WTC11 (cell line): ENCODE measurements at regions not wholly inside any gene's neighbourhood (a gene's known extent, or its start where the extent isn't known, plus 50 kb on each side); places are given as distances from the start of the nearest gene placed in this dataset.

Experiments used
- CBFB ChIP-seq: sonication (generic); formaldehyde crosslinking; IDR thresholded peaks from 2 replicates; pipeline ENCODE4 v1.8.1; 2022; ENCODE audit warnings: mild to moderate bottlenecking, low read depth, missing genetic modification reagents
- CREB1 ChIP-seq: sonication (generic); formaldehyde crosslinking; IDR thresholded peaks from 2 replicates; pipeline ENCODE4 v1.8.0; 2023; ENCODE audit warnings: mild to moderate bottlenecking, missing genetic modification reagents
- ELF4 ChIP-seq: sonication (generic); formaldehyde crosslinking; IDR thresholded peaks from 2 replicates; pipeline ENCODE4 v1.8.1; 2022; ENCODE audit warnings: low read depth, mild to moderate bottlenecking, moderate library complexity, missing genetic modification reagents
- ESRRA ChIP-seq: sonication (generic); formaldehyde crosslinking; IDR thresholded peaks from 2 replicates; pipeline ENCODE4 v1.8.1; 2022; ENCODE audit warnings: mild to moderate bottlenecking, missing genetic modification reagents, borderline replicate concordance
- GABPB1 ChIP-seq: sonication (generic); formaldehyde crosslinking; IDR thresholded peaks from 2 replicates; pipeline ENCODE4 v1.8.1; 2023; ENCODE audit warnings: mild to moderate bottlenecking, missing genetic modification reagents
- SP1 ChIP-seq: sonication (generic); formaldehyde crosslinking; conservative IDR thresholded peaks from 2 replicates; pipeline ENCODE4 v1.8.1; 2022; ENCODE audit warnings: missing genetic modification reagents
- TEAD1 ChIP-seq: sonication (generic); formaldehyde crosslinking; IDR thresholded peaks from 2 replicates; pipeline ENCODE4 v1.8.0; 2022; ENCODE audit warnings: mild to moderate bottlenecking, missing genetic modification reagents
- TF ChIP-seq, protein P1 (sequence below): fragments of 200-600 bp; IDR thresholded peaks from 2 replicates; pipeline ENCODE4 v1.8.0; 2022; ENCODE audit warnings: antibody characterized with exemption
- TF ChIP-seq, protein P2 (sequence below): sonication (generic); formaldehyde crosslinking; IDR thresholded peaks from 2 replicates; pipeline ENCODE4 v1.8.1; 2023; ENCODE audit warnings: mild to moderate bottlenecking, missing genetic modification reagents, moderate library complexity
- TF ChIP-seq, protein P3 (sequence below): sonication (generic); formaldehyde crosslinking; IDR thresholded peaks from 2 replicates; pipeline ENCODE4 v1.8.1; 2023; ENCODE audit warnings: mild to moderate bottlenecking, missing genetic modification reagents, moderate library complexity
- TF ChIP-seq, protein P4 (sequence below): sonication (generic); formaldehyde crosslinking; conservative IDR thresholded peaks from 2 replicates; pipeline ENCODE4 v1.8.1; 2022; ENCODE audit warnings: mild to moderate bottlenecking, missing genetic modification reagents

DNA sequence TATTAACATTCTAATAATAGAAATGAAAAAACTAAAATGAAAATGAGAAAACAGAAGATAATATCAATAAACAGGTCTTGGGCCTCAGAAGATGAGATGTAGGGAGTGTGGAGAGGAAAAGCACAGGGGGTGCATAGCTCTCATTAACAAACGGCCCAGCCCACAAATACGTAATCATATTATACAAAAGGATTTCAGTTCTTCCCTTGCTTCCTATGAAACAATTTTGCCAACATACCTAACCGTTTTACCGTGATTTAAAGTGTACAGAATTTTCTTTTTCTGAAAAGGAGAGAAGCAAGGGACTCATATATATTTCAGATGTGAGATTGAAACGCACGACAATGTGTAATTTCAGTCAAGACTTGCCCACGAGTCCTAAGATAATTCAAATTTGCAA lies 136.0 kb downstream of the HFE start:
- TF ChIP-seq CREB1 (CRISPR knock-in tag) (no peak), TEAD1 (no peak), GABPB1 (CRISPR knock-in tag) (no peak), ESRRA (CRISPR knock-in tag) (no peak), ELF4 (no peak), CBFB (CRISPR knock-in tag) (no peak), SP1 (no peak)
- TF ChIP-seq, protein P1, sequence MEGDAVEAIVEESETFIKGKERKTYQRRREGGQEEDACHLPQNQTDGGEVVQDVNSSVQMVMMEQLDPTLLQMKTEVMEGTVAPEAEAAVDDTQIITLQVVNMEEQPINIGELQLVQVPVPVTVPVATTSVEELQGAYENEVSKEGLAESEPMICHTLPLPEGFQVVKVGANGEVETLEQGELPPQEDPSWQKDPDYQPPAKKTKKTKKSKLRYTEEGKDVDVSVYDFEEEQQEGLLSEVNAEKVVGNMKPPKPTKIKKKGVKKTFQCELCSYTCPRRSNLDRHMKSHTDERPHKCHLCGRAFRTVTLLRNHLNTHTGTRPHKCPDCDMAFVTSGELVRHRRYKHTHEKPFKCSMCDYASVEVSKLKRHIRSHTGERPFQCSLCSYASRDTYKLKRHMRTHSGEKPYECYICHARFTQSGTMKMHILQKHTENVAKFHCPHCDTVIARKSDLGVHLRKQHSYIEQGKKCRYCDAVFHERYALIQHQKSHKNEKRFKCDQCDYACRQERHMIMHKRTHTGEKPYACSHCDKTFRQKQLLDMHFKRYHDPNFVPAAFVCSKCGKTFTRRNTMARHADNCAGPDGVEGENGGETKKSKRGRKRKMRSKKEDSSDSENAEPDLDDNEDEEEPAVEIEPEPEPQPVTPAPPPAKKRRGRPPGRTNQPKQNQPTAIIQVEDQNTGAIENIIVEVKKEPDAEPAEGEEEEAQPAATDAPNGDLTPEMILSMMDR: no peak
- TF ChIP-seq, protein P2, sequence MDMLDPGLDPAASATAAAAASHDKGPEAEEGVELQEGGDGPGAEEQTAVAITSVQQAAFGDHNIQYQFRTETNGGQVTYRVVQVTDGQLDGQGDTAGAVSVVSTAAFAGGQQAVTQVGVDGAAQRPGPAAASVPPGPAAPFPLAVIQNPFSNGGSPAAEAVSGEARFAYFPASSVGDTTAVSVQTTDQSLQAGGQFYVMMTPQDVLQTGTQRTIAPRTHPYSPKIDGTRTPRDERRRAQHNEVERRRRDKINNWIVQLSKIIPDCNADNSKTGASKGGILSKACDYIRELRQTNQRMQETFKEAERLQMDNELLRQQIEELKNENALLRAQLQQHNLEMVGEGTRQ (CRISPR knock-in tag): no peak
- TF ChIP-seq, protein P3, sequence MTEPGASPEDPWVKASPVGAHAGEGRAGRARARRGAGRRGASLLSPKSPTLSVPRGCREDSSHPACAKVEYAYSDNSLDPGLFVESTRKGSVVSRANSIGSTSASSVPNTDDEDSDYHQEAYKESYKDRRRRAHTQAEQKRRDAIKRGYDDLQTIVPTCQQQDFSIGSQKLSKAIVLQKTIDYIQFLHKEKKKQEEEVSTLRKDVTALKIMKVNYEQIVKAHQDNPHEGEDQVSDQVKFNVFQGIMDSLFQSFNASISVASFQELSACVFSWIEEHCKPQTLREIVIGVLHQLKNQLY (CRISPR knock-in tag): no peak
- TF ChIP-seq, protein P4, sequence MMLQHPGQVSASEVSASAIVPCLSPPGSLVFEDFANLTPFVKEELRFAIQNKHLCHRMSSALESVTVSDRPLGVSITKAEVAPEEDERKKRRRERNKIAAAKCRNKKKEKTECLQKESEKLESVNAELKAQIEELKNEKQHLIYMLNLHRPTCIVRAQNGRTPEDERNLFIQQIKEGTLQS (CRISPR knock-in tag): no peak
